Vagina (tissue), 2 donors: ENCODE measurements at regions not wholly inside any gene's neighbourhood (a gene's known extent, or its start where the extent isn't known, plus 50 kb on each side); places are given as distances from the start of the nearest gene placed in this dataset.

Experiments
- DNase-seq, 2 donors: peaks; one replicate each; pipeline ENCODE4 v3.0.0-alpha.2; 2017; ENCODE audit errors: extremely low spot score in 2 of 2
- H3K27ac ChIP-seq: fragments of 200-600 bp; sonication (generic); one replicate; pipeline ENCODE4 v1.5.1; 2019
- H3K27me3 ChIP-seq: fragments of 200-600 bp; sonication (generic); one replicate; pipeline ENCODE4 v1.5.1; 2019
- H3K36me3 ChIP-seq, 2 donors: fragments of 200-600 bp; sonication (generic); one replicate each; pipeline ENCODE4 v1.5.1; 2017 to 2019
- H3K4me1 ChIP-seq: fragments of 200-600 bp; sonication (generic); one replicate; pipeline ENCODE4 v1.5.1; 2019
- H3K4me3 ChIP-seq, 2 donors: fragments of 200-600 bp; sonication (generic); 1 replicate in 1 of 2; 2 replicates in 1 of 2; pipeline ENCODE4 v1.5.1; 2016 to 2019
- H3K9me3 ChIP-seq: fragments of 200-600 bp; sonication (generic); one replicate; pipeline ENCODE4 v1.5.1; 2019
- POLR2A ChIP-seq, 2 donors: fragments of 450-650 bp; IDR thresholded peaks; one replicate each; pipeline ENCODE4 v1.6.1; 2017; ENCODE audit warnings: antibody characterized with exemption in 2 of 2, mild to moderate bottlenecking in 2 of 2, moderate library complexity in 2 of 2
- POLR2AphosphoS5 ChIP-seq, 2 donors: sonication (generic); formaldehyde crosslinking; IDR thresholded peaks; one replicate each; pipeline ENCODE4 v1.9.0; 2017; ENCODE audit warnings: antibody characterized with exemption in 2 of 2, mild to moderate bottlenecking in 2 of 2, low read depth in 1 of 2; ENCODE audit not compliant: insufficient read depth in 1 of 2
- intact Hi-C: fragments of 100-400 bp; cut with DNase I; formaldehyde crosslinking; loops from one replicate; pipeline ENCODE4 v1.15.1; 2023
- TF ChIP-seq, protein P1 (sequence below), 3 experiments: fragments of 450-650 bp in 2 of 3; fragments of 200-600 bp in 1 of 3; sonication (generic) in 1 of 3; IDR thresholded peaks; one replicate each; pipeline ENCODE4 v1.5.1; 2017 to 2019; ENCODE audit warnings: antibody characterized with exemption in 3 of 3, mild to moderate bottlenecking in 2 of 3, moderate library complexity in 2 of 3

DNA sequence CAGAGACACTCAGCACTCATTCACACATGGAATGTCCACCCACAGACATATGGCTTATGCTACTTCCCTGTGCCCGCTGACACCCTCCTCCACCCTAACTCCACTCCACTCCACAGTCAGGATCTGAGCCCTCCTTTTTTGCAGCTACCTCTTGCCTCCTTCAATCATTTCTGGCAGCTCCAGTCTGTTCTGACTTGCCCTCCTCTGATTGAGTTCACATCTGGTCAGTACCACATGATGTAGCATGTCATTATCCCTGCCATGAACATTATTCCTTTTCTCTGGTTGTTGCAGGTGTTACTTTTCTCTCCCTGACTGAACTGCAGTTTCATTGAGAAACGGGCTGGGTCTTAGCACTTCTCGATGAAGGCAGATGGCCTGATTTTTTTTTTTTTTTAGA is 130.1 kb upstream of the EGR2 start:
- no peak for DNase-seq
- H3K27me3 ChIP-seq, result no peaks in the 10 kb centered on the region
- H3K27ac ChIP-seq, result no peak overlapping the region
- H3K4me1 ChIP-seq, result no peaks in the 10 kb centered on the region
- no peak for TF ChIP-seq POLR2A (IDR thresholded peaks at IDR 0.05)
- no peak for TF ChIP-seq POLR2AphosphoS5 (IDR thresholded peaks at IDR 0.05; ENCODE audit: insufficient read depth in 1 of 2, low read depth in 1 of 2)
- TF ChIP-seq, protein P1, sequence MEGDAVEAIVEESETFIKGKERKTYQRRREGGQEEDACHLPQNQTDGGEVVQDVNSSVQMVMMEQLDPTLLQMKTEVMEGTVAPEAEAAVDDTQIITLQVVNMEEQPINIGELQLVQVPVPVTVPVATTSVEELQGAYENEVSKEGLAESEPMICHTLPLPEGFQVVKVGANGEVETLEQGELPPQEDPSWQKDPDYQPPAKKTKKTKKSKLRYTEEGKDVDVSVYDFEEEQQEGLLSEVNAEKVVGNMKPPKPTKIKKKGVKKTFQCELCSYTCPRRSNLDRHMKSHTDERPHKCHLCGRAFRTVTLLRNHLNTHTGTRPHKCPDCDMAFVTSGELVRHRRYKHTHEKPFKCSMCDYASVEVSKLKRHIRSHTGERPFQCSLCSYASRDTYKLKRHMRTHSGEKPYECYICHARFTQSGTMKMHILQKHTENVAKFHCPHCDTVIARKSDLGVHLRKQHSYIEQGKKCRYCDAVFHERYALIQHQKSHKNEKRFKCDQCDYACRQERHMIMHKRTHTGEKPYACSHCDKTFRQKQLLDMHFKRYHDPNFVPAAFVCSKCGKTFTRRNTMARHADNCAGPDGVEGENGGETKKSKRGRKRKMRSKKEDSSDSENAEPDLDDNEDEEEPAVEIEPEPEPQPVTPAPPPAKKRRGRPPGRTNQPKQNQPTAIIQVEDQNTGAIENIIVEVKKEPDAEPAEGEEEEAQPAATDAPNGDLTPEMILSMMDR (IDR thresholded peaks at IDR 0.05), result no peak
- intact Hi-C loops, result no loop called here
- no peaks in the 10 kb centered on the region for H3K36me3 ChIP-seq
- no peaks in the 10 kb centered on the region for H3K9me3 ChIP-seq
- H3K4me3 ChIP-seq, result no peak overlapping the region

GRCh38 chr10:62939698-62940097 is 123.5 kb upstream of the EGR2 start:
- Histone ChIP-seq H3K27me3 (no peaks in the 10 kb centered on the region), H3K4me1 (no peaks in the 10 kb centered on the region), H3K4me3 (no peak overlapping the region), H3K9me3 (no peaks in the 10 kb centered on the region), H3K36me3 (no peaks in the 10 kb centered on the region), H3K27ac (no peak overlapping the region)
- TF ChIP-seq, protein P1 (IDR thresholded peaks at IDR 0.05), result no peak
- TF ChIP-seq POLR2A (IDR thresholded peaks at IDR 0.05) (no peak), POLR2AphosphoS5 (IDR thresholded peaks at IDR 0.05; ENCODE audit: insufficient read depth in 1 of 2, low read depth in 1 of 2) (no peak)
- intact Hi-C loops, result no loop called here
- DNase-seq, result no peak

DNA sequence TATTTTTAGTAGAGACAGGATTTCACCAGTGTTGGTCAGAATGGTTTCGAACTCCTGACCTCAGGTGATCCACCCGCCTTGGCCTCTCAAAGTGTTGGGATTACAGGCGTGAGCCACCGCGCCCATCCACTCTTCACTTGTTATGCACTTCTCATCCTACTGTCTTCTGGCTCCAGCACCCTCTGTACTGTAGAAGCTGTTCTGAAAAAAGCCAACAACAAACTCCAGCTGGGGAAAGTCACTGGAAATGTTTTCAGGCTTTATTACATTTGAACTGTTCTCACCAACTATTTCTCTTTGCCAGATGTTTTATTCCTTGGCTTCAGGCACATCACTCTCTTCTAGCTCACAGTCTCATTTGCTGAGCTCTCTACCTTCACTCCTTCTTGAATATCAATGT is 122.5 kb upstream of the EGR2 start:
- no peaks in the 10 kb centered on the region for H3K4me1 ChIP-seq
- DNase-seq, result no peak
- H3K36me3 ChIP-seq, result no peaks in the 10 kb centered on the region
- H3K9me3 ChIP-seq, result no peaks in the 10 kb centered on the region
- H3K27ac ChIP-seq, result no peak overlapping the region
- H3K4me3 ChIP-seq, result no peak overlapping the region
- TF ChIP-seq, protein P1 (IDR thresholded peaks at IDR 0.05), result no peak
- TF ChIP-seq POLR2AphosphoS5 (IDR thresholded peaks at IDR 0.05; ENCODE audit: insufficient read depth in 1 of 2, low read depth in 1 of 2), result no peak
- no peaks in the 10 kb centered on the region for H3K27me3 ChIP-seq
- intact Hi-C loops, result no loop called here

DNA sequence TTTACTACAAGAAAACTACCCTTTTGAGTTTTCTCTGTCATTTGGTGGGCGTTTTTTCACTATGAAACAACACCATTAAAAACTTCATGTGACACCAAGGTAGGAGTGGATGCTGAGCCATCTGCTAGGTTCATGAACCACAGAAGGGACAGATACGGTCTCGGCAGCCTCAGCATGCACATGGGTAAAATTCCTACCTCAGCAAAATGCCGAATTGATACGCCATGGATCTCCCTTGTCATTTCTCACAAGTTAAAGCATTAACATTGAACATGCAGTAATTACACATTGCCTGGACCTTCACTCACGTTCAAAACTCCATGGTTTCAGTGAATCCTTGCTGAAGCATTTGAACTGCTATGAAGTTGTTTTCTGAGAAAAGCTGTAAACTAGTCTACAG is 121.5 kb upstream of the EGR2 start:
- Histone ChIP-seq H3K9me3 (no peaks in the 10 kb centered on the region), H3K36me3 (no peaks in the 10 kb centered on the region), H3K4me1 (no peaks in the 10 kb centered on the region), H3K27ac (no peak overlapping the region), H3K27me3 (no peaks in the 10 kb centered on the region), H3K4me3 (no peak overlapping the region)
- DNase-seq, result no peak
- intact Hi-C loops, result no loop called here
- no peak for TF ChIP-seq POLR2A (IDR thresholded peaks at IDR 0.05)
- TF ChIP-seq, protein P1 (IDR thresholded peaks at IDR 0.05), result no peak
- no peak for TF ChIP-seq POLR2AphosphoS5 (IDR thresholded peaks at IDR 0.05; ENCODE audit: insufficient read depth in 1 of 2, low read depth in 1 of 2)

- DNase-seq, result no peak
- no peaks in the 10 kb centered on the region for H3K4me1 ChIP-seq
- intact Hi-C loops, result no loop called here
- H3K36me3 ChIP-seq, result no peaks in the 10 kb centered on the region
- TF ChIP-seq POLR2AphosphoS5 (IDR thresholded peaks at IDR 0.05; ENCODE audit: insufficient read depth in 1 of 2, low read depth in 1 of 2) (no peak), POLR2A (IDR thresholded peaks at IDR 0.05) (no peak)
- TF ChIP-seq, protein P1 (IDR thresholded peaks at IDR 0.05), result no peak
- H3K27ac ChIP-seq, result no peak overlapping the region
- no peaks in the 10 kb centered on the region for H3K9me3 ChIP-seq
- no peaks in the 10 kb centered on the region for H3K27me3 ChIP-seq
- H3K4me3 ChIP-seq, result no peak overlapping the region
Observed at GRCh38 chr10:62935022-62935421, 118.9 kb upstream of the EGR2 start.
